GM19240 (cell line): ENCODE measurements at regions not wholly inside any gene's neighbourhood (a gene's known extent, or its start where the extent isn't known, plus 50 kb on each side); places are given as distances from the start of the nearest gene placed in this dataset.

Source experiments
- DNase-seq: peaks from one replicate; pipeline ENCODE4 v3.0.0; 2011; ENCODE audit warnings: low spot score; ENCODE audit not compliant: insufficient read length

GRCh38 chr6:145347216-145347615, 388.1 kb downstream of the EPM2A start:
- no peak for DNase-seq

- DNase-seq = no peak
These were observed 385.3 kb downstream of the EPM2A start for GRCh38 chr6:145349950-145350510.

- no peak for DNase-seq
These were observed 384.4 kb downstream of the EPM2A start for GRCh38 chr6:145350928-145351327.

GRCh38 chr6:145352382-145353080, 382.8 kb downstream of the EPM2A start:
- DNase-seq = no peak

- no peak for DNase-seq
These were observed 374.5 kb downstream of the EPM2A start for GRCh38 chr6:145360865-145361264.

- no peak for DNase-seq
These were observed 368.2 kb downstream of the EPM2A start for GRCh38 chr6:145367149-145367548.

- DNase-seq = no peak
These were observed 367.2 kb downstream of the EPM2A start for GRCh38 chr6:145368075-145368474.

GRCh38 chr6:145370559-145370958, 364.8 kb downstream of the EPM2A start:
- no peak for DNase-seq

- no peak for DNase-seq
These were observed 362.6 kb downstream of the EPM2A start for GRCh38 chr6:145372671-145373151.

GRCh38 chr6:145373826-145374225, 361.5 kb downstream of the EPM2A start:
- no peak for DNase-seq

GRCh38 chr6:145374570-145374969, 360.8 kb downstream of the EPM2A start:
- no peak for DNase-seq

GRCh38 chr6:145375502-145375901, 359.8 kb downstream of the EPM2A start:
- DNase-seq = no peak

- no peak for DNase-seq
These were observed 355.1 kb downstream of the EPM2A start for GRCh38 chr6:145380186-145380585.

GRCh38 chr6:145381941-145382340, 353.4 kb downstream of the EPM2A start:
- no peak for DNase-seq

GRCh38 chr6:145383428-145383827, 351.9 kb downstream of the EPM2A start:
- no peak for DNase-seq

GRCh38 chr6:145384503-145384902, 350.8 kb downstream of the EPM2A start:
- DNase-seq = no peak

- no peak for DNase-seq
These were observed 338.8 kb downstream of the EPM2A start for GRCh38 chr6:145396499-145396898.

GRCh38 chr6:145400508-145400907, 334.8 kb downstream of the EPM2A start:
- DNase-seq = no peak

GRCh38 chr6:145405006-145405551, 330.2 kb downstream of the EPM2A start:
- DNase-seq = no peak

- no peak for DNase-seq
These were observed 328.5 kb downstream of the EPM2A start for GRCh38 chr6:145406783-145407182.

- no peak for DNase-seq
These were observed 319.7 kb downstream of the EPM2A start for GRCh38 chr6:145415616-145416015.

GRCh38 chr6:145420599-145420998, 314.7 kb downstream of the EPM2A start:
- no peak for DNase-seq

- no peak for DNase-seq
These were observed 311.4 kb downstream of the EPM2A start for GRCh38 chr6:145423936-145424335.
